ENCODE measurements at regions not wholly inside any gene's neighbourhood (a gene's known extent, or its start where the extent isn't known, plus 50 kb on each side); places are given as distances from the start of the nearest gene placed in this dataset.

- Histone ChIP-seq H4K20me1 (ENCODE audit: insufficient read depth, low read length) (no peaks in the 10 kb centered on the region), H3K9me2 (replicated peaks; ENCODE audit: insufficient read depth, low read length) (no peaks in the 10 kb centered on the region), H3K27me3 (replicated peaks; ENCODE audit: insufficient read depth, low read length) (no peaks in the 10 kb centered on the region), H3K36me3 (replicated peaks; ENCODE audit: insufficient read depth, low read length) (no peaks in the 10 kb centered on the region), H3K9me3 (replicated peaks; ENCODE audit: insufficient read depth, low read length) (no peaks in the 10 kb centered on the region), H2AFZ (ENCODE audit: low read length) (no peak overlapping the region), H3K9ac (ENCODE audit: low read length) (no peak overlapping the region), H3K27ac (ENCODE audit: low read length) (no peak overlapping the region), H3K79me2 (ENCODE audit: low read length) (no peaks in the 10 kb centered on the region), H3K4me1 (ENCODE audit: low read length) (no peaks in the 10 kb centered on the region), H3F3A (ENCODE audit: insufficient read depth, low read length) (no peaks in the 10 kb centered on the region), H3K4me2 (ENCODE audit: low read depth, low read length) (no peak overlapping the region), H3K4me3 (ENCODE audit: low read length) (no peak overlapping the region)
- TF ChIP-seq EZH2 (optimal IDR thresholded peaks at IDR 0.05; ENCODE audit: low read depth, low read length): no peak
- TF ChIP-seq CTCF (IDR thresholded peaks at IDR 0.05; ENCODE audit: low read length): no peak
- TF ChIP-seq EZH2phosphoT487 (IDR thresholded peaks at IDR 0.05; ENCODE audit: low read length): no peak
- no peak for DNase-seq
These were observed 77.4 kb upstream of the DNAJC10 start for GRCh38 chr2:182638667-182639066.

GRCh38 chr2:182639971-182640370 is 76.1 kb upstream of the DNAJC10 start:
- H3K79me2 ChIP-seq (ENCODE audit: low read length): no peaks in the 10 kb centered on the region
- no peaks in the 10 kb centered on the region for H3K27me3 ChIP-seq (replicated peaks; ENCODE audit: insufficient read depth, low read length)
- H3K9me2 ChIP-seq (replicated peaks; ENCODE audit: insufficient read depth, low read length): no peaks in the 10 kb centered on the region
- DNase-seq: no peak
- no peaks in the 10 kb centered on the region for H3K36me3 ChIP-seq (replicated peaks; ENCODE audit: insufficient read depth, low read length)
- no peak overlapping the region for H2AFZ ChIP-seq (ENCODE audit: low read length)
- H3F3A ChIP-seq (ENCODE audit: insufficient read depth, low read length): no peaks in the 10 kb centered on the region
- H3K4me2 ChIP-seq (ENCODE audit: low read depth, low read length): no peak overlapping the region
- H3K9me3 ChIP-seq (replicated peaks; ENCODE audit: insufficient read depth, low read length): no peaks in the 10 kb centered on the region
- H3K27ac ChIP-seq (ENCODE audit: low read length): no peak overlapping the region
- H4K20me1 ChIP-seq (ENCODE audit: insufficient read depth, low read length): no peaks in the 10 kb centered on the region
- no peak overlapping the region for H3K9ac ChIP-seq (ENCODE audit: low read length)
- no peak overlapping the region for H3K4me3 ChIP-seq (ENCODE audit: low read length)
- TF ChIP-seq EZH2 (optimal IDR thresholded peaks at IDR 0.05; ENCODE audit: low read depth, low read length) (no peak), CTCF (IDR thresholded peaks at IDR 0.05; ENCODE audit: low read length) (no peak), EZH2phosphoT487 (IDR thresholded peaks at IDR 0.05; ENCODE audit: low read length) (no peak)
- no peaks in the 10 kb centered on the region for H3K4me1 ChIP-seq (ENCODE audit: low read length)

GRCh38 chr2:182642328-182642727 is 73.7 kb upstream of the DNAJC10 start:
- H3K79me2 ChIP-seq (ENCODE audit: low read length): no peaks in the 10 kb centered on the region
- H3K4me2 ChIP-seq (ENCODE audit: low read depth, low read length): no peak overlapping the region
- no peak overlapping the region for H3K9ac ChIP-seq (ENCODE audit: low read length)
- TF ChIP-seq EZH2phosphoT487 (IDR thresholded peaks at IDR 0.05; ENCODE audit: low read length) (no peak), CTCF (IDR thresholded peaks at IDR 0.05; ENCODE audit: low read length) (no peak), EZH2 (optimal IDR thresholded peaks at IDR 0.05; ENCODE audit: low read depth, low read length) (no peak)
- no peaks in the 10 kb centered on the region for H3K9me3 ChIP-seq (replicated peaks; ENCODE audit: insufficient read depth, low read length)
- H3K4me1 ChIP-seq (ENCODE audit: low read length): no peaks in the 10 kb centered on the region
- H3K4me3 ChIP-seq (ENCODE audit: low read length): no peak overlapping the region
- no peaks in the 10 kb centered on the region for H3F3A ChIP-seq (ENCODE audit: insufficient read depth, low read length)
- no peaks in the 10 kb centered on the region for H4K20me1 ChIP-seq (ENCODE audit: insufficient read depth, low read length)
- no peaks in the 10 kb centered on the region for H3K9me2 ChIP-seq (replicated peaks; ENCODE audit: insufficient read depth, low read length)
- H3K36me3 ChIP-seq (replicated peaks; ENCODE audit: insufficient read depth, low read length): no peaks in the 10 kb centered on the region
- DNase-seq: peak; percentile 21
- no peak overlapping the region for H2AFZ ChIP-seq (ENCODE audit: low read length)
- no peak overlapping the region for H3K27ac ChIP-seq (ENCODE audit: low read length)
- H3K27me3 ChIP-seq (replicated peaks; ENCODE audit: insufficient read depth, low read length): no peaks in the 10 kb centered on the region

Measured in MM.1S (cell line).